Endothelial cell of hepatic sinusoid (primary cell): ENCODE measurements at regions not wholly inside any gene's neighbourhood (a gene's known extent, or its start where the extent isn't known, plus 50 kb on each side); places are given as distances from the start of the nearest gene placed in this dataset.

ENCODE experiments used
- in situ Hi-C: cut with HindIII; loops from 2 replicates; pipeline ENCODE4 v1.10.0; 2017; ENCODE audit warnings: low sequenced_read_pairs

- in situ Hi-C loops: no loop called here
Measured at GRCh38 chr2:42927334-42928160, 135.2 kb upstream of the HAAO start.

GRCh38 chr2:42926434-42927333, 134.3 kb upstream of the HAAO start:
- in situ Hi-C loops: no loop called here

- in situ Hi-C loops: no loop called here
Measured at GRCh38 chr2:42925742-42926433, 133.5 kb upstream of the HAAO start.

- in situ Hi-C loops: no loop called here
Measured at GRCh38 chr2:42924418-42924886, 132.1 kb upstream of the HAAO start.

GRCh38 chr2:42923580-42924417, 131.4 kb upstream of the HAAO start:
- in situ Hi-C loops: no loop called here

GRCh38 chr2:42922790-42923579, 130.6 kb upstream of the HAAO start:
- in situ Hi-C loops: no loop called here

- in situ Hi-C loops: no loop called here
Measured at GRCh38 chr2:42922293-42922692, 129.9 kb upstream of the HAAO start.

- in situ Hi-C loops: no loop called here
Measured at GRCh38 chr2:42921721-42922120, 129.3 kb upstream of the HAAO start.

- in situ Hi-C loops: no loop called here
Measured at GRCh38 chr2:42921147-42921520, 128.8 kb upstream of the HAAO start.

- in situ Hi-C loops: no loop called here
Measured at GRCh38 chr2:42920446-42921146, 128.2 kb upstream of the HAAO start.

GRCh38 chr2:42918671-42919318, 126.4 kb upstream of the HAAO start:
- in situ Hi-C loops: no loop called here

GRCh38 chr2:42918041-42918440, 125.7 kb upstream of the HAAO start:
- in situ Hi-C loops: no loop called here

- in situ Hi-C loops: no loop called here
Measured at GRCh38 chr2:42917425-42917927, 125.1 kb upstream of the HAAO start.

GRCh38 chr2:42916324-42916723, 123.9 kb upstream of the HAAO start:
- in situ Hi-C loops: no loop called here

- in situ Hi-C loops: no loop called here
Measured at GRCh38 chr2:42914860-42915259, 122.5 kb upstream of the HAAO start.

GRCh38 chr2:42914314-42914713, 121.9 kb upstream of the HAAO start:
- in situ Hi-C loops: no loop called here

GRCh38 chr2:42913280-42913878, 121.0 kb upstream of the HAAO start:
- in situ Hi-C loops: no loop called here
